Prostate gland (tissue), 2 donors: ENCODE measurements at regions not wholly inside any gene's neighbourhood (a gene's known extent, or its start where the extent isn't known, plus 50 kb on each side); places are given as distances from the start of the nearest gene placed in this dataset.

Experiments
- POLR2A ChIP-seq: fragments of 450-650 bp; IDR thresholded peaks from one replicate; pipeline ENCODE4 v1.6.1; 2016; ENCODE audit warnings: antibody characterized with exemption, mild to moderate bottlenecking
- POLR2AphosphoS5 ChIP-seq: sonication (generic); formaldehyde crosslinking; IDR thresholded peaks from one replicate; pipeline ENCODE4 v1.6.1; 2017; ENCODE audit warnings: antibody characterized with exemption
- TF ChIP-seq, protein P1 (sequence below), 4 experiments: fragments of 200-600 bp in 2 of 4; fragments of 450-650 bp in 2 of 4; sonication (generic) in 2 of 4; IDR thresholded peaks; 1 replicate in 3 of 4; 2 replicates in 1 of 4; pipeline ENCODE4 v1.5.1; 2016 to 2019; ENCODE audit warnings: antibody characterized with exemption in 4 of 4, mild to moderate bottlenecking in 2 of 4, moderate library complexity in 2 of 4

DNA sequence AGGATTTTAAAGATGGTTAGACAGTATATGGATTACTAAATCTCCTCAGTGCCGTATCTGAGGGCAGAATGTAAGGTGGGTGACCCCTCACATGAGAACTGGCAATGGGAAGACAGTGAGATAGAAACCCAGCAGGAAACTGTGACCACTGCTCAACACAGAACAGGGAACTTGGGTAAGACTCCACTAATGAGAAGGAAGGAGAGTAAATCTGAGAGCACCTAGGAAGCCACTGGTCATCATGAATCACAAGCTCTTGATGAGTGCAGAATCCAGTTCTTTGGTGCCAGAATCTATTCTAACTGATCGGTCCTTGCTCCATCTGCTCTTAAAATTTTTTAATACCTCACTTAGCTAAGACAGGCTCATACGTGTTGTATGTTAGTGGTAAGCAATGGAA is 261.8 kb downstream of the KLF12 start:
- TF ChIP-seq, protein P1, sequence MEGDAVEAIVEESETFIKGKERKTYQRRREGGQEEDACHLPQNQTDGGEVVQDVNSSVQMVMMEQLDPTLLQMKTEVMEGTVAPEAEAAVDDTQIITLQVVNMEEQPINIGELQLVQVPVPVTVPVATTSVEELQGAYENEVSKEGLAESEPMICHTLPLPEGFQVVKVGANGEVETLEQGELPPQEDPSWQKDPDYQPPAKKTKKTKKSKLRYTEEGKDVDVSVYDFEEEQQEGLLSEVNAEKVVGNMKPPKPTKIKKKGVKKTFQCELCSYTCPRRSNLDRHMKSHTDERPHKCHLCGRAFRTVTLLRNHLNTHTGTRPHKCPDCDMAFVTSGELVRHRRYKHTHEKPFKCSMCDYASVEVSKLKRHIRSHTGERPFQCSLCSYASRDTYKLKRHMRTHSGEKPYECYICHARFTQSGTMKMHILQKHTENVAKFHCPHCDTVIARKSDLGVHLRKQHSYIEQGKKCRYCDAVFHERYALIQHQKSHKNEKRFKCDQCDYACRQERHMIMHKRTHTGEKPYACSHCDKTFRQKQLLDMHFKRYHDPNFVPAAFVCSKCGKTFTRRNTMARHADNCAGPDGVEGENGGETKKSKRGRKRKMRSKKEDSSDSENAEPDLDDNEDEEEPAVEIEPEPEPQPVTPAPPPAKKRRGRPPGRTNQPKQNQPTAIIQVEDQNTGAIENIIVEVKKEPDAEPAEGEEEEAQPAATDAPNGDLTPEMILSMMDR (IDR thresholded peaks at IDR 0.05): no peak
- TF ChIP-seq POLR2A (no peak), POLR2AphosphoS5 (no peak)
